HepG2 (cell line): ENCODE measurements at regions not wholly inside any gene's neighbourhood (a gene's known extent, or its start where the extent isn't known, plus 50 kb on each side); places are given as distances from the start of the nearest gene placed in this dataset.

Source experiments
- ATAC-seq: fragments of 200-7000 bp; cut with Tn5 transposase; 3 replicates; pipeline ENCODE4 v1.9.1; 2020; ENCODE audit warnings: mild to moderate bottlenecking, moderate library complexity
- BruUV-seq: library from RNA; stranded (reverse); fragments of 400-500 nt; replicated peaks from 2 replicates; lab custom pipeline; 2021; lab: Mats Ljungman, UMichigan
- CTCF ChIA-PET: fragments of 300-600 bp; formaldehyde crosslinking; extraction: SDS; loops from one replicate; lab custom pipeline; 2021; ENCODE audit warnings: low total read pairs, inconsistent platforms, low intra/inter-chr PET ratio; lab: Yijun Ruan, JAX
- POLR2A ChIA-PET: fragments of 350-600 bp; sonication (Branson Sonifier 250); formaldehyde crosslinking; loops from one replicate; lab custom pipeline; 2020; ENCODE audit warnings: antibody characterized with exemption, inconsistent platforms; lab: Yijun Ruan, JAX
- DNase-seq: peaks from one replicate; pipeline ENCODE4 v3.0.0-alpha.2; 2015; ENCODE audit warnings: low spot score
- FAIRE-seq: peaks from 3 replicates; lab custom pipeline; 2011; peaks lifted over from hg19 to GRCh38; lab: Jason Lieb, UNC
- H2AFZ ChIP-seq: one replicate; pipeline ENCODE4 v1.6.1; 2011; ENCODE audit warnings: low read length, inconsistent platforms
- H3K27ac ChIP-seq: fragments of 300-600 bp; 3 replicates; pipeline ENCODE4 v1.8.0; 2011; ENCODE audit warnings: mixed run types, mild to moderate bottlenecking, mixed read lengths, low read length, inconsistent platforms; ENCODE audit not compliant: insufficient read depth; ENCODE audit errors: extremely low read length
- H3K27me3 ChIP-seq, 2 experiments: fragments of 200-600 bp in 1 of 2; 2 replicates in 1 of 2; 3 replicates in 1 of 2; pipeline versions ENCODE4 v1.6.0 to v1.8.0; 2011; ENCODE audit warnings: low read length in 2 of 2, mild to moderate bottlenecking in 2 of 2, moderate library complexity in 2 of 2, inconsistent platforms in 1 of 2; ENCODE audit not compliant: insufficient read depth in 2 of 2, control insufficient read depth in 1 of 2
- H3K36me3 ChIP-seq, 2 experiments: fragments of 200-600 bp in 1 of 2; replicated peaks in 1 of 2; 2 replicates in 1 of 2; 3 replicates in 1 of 2; pipeline versions ENCODE4 v1.5.1 to v1.8.0; 2011; ENCODE audit warnings: low read length in 2 of 2, inconsistent platforms in 1 of 2; ENCODE audit not compliant: insufficient read depth in 2 of 2, control insufficient read depth in 1 of 2
- H3K4me1 ChIP-seq: 2 replicates; pipeline ENCODE4 v1.5.1; 2012; ENCODE audit warnings: low read length, inconsistent platforms; ENCODE audit not compliant: insufficient read depth
- H3K4me2 ChIP-seq: 2 replicates; pipeline ENCODE4 v1.6.0; 2011; ENCODE audit warnings: low read depth, low read length, inconsistent platforms
- H3K4me3 ChIP-seq, 3 experiments: fragments of 200-600 bp in 1 of 3; sonication (generic), shearing (Covaris generic) in 1 of 3; replicated peaks in 1 of 3; 2 replicates each; pipeline ENCODE4 v1.5.1; 2011 to 2016; ENCODE audit warnings: low read length in 3 of 3, inconsistent platforms in 2 of 3, low read depth in 2 of 3, mild to moderate bottlenecking in 2 of 3, control low read depth in 1 of 3, mixed read lengths in 1 of 3; ENCODE audit not compliant: insufficient read depth in 1 of 3
- H3K79me2 ChIP-seq: one replicate; pipeline ENCODE4 v1.6.1; 2011; ENCODE audit warnings: low read length, inconsistent platforms; ENCODE audit not compliant: insufficient read depth
- H3K9ac ChIP-seq: 2 replicates; pipeline ENCODE4 v1.6.0; 2011; ENCODE audit warnings: mild to moderate bottlenecking, low read depth, low read length, inconsistent platforms; ENCODE audit not compliant: insufficient read depth
- H3K9me3 ChIP-seq: 2 replicates; pipeline ENCODE4 v1.5.1; 2012; ENCODE audit warnings: mild to moderate bottlenecking, low read length
- H4K20me1 ChIP-seq: 2 replicates; pipeline ENCODE4 v1.6.0; 2011; ENCODE audit warnings: inconsistent platforms, mild to moderate bottlenecking, low read length, moderate library complexity; ENCODE audit not compliant: insufficient read depth
- GATAD2A ChIP-seq: IDR thresholded peaks from 2 replicates; pipeline ENCODE4 v1.6.1; 2016
- HMGXB3 ChIP-seq: sonication (generic); formaldehyde crosslinking; IDR thresholded peaks from 2 replicates; pipeline ENCODE4 v1.4.0; 2020; ENCODE audit warnings: missing genetic modification reagents, borderline replicate concordance
- HOXA5 ChIP-seq: sonication (generic); formaldehyde crosslinking; IDR thresholded peaks from 2 replicates; pipeline ENCODE4 v1.4.0; 2020; ENCODE audit warnings: missing genetic modification reagents
- MNT ChIP-seq: fragments of 450-650 bp; IDR thresholded peaks from 2 replicates; pipeline ENCODE4 v1.6.1; 2016
- NRL ChIP-seq: sonication (generic); formaldehyde crosslinking; IDR thresholded peaks from 2 replicates; pipeline ENCODE4 v1.5.0; 2020; ENCODE audit warnings: missing genetic modification reagents, mild to moderate bottlenecking, moderate library complexity, borderline replicate concordance
- REXO4 ChIP-seq: sonication (generic); formaldehyde crosslinking; IDR thresholded peaks from 2 replicates; pipeline ENCODE4 v1.8.0; 2022; ENCODE audit warnings: missing genetic modification reagents, mild to moderate bottlenecking, borderline replicate concordance
- ZC3H4 ChIP-seq: sonication (generic); formaldehyde crosslinking; IDR thresholded peaks from 2 replicates; pipeline ENCODE4 v1.4.0; 2020; ENCODE audit warnings: missing genetic modification reagents, borderline replicate concordance
- ZNF501 ChIP-seq: sonication (generic); formaldehyde crosslinking; IDR thresholded peaks from 2 replicates; pipeline ENCODE4 v1.5.1; 2020; ENCODE audit warnings: mild to moderate bottlenecking, moderate library complexity, missing genetic modification reagents
- ZNF614 ChIP-seq: IDR thresholded peaks from 2 replicates; pipeline ENCODE4 v1.6.1; 2018; ENCODE audit warnings: missing biosample characterization, missing genetic modification reagents, inconsistent platforms, borderline replicate concordance
- ZNF615 ChIP-seq: sonication (generic); formaldehyde crosslinking; IDR thresholded peaks from 2 replicates; pipeline ENCODE4 v1.5.0; 2020; ENCODE audit warnings: mild to moderate bottlenecking, missing genetic modification reagents, borderline replicate concordance
- ZNF704 ChIP-seq: sonication (generic); formaldehyde crosslinking; IDR thresholded peaks from 2 replicates; pipeline ENCODE4 v1.8.1; 2023; ENCODE audit warnings: mild to moderate bottlenecking, inconsistent platforms, moderate library complexity, missing genetic modification reagents, borderline replicate concordance
- ZNF710 ChIP-seq: sonication (generic); formaldehyde crosslinking; IDR thresholded peaks from 2 replicates; pipeline ENCODE4 v1.5.0; 2020; ENCODE audit warnings: mild to moderate bottlenecking, missing genetic modification reagents, borderline replicate concordance
- ZNF850 ChIP-seq: sonication (generic); formaldehyde crosslinking; conservative IDR thresholded peaks from 2 replicates; pipeline ENCODE4 v1.9.0; 2021; ENCODE audit warnings: mild to moderate bottlenecking, missing genetic modification reagents
- ZSCAN22 ChIP-seq: sonication (generic); formaldehyde crosslinking; IDR thresholded peaks from 2 replicates; pipeline ENCODE4 v1.4.0; 2020; ENCODE audit warnings: mild to moderate bottlenecking, missing genetic modification reagents
- ZSCAN25 ChIP-seq: sonication (generic); formaldehyde crosslinking; IDR thresholded peaks from 2 replicates; pipeline ENCODE4 v1.8.0; 2022; ENCODE audit warnings: mild to moderate bottlenecking, missing genetic modification reagents
- WGBS: methylation state at CpG from one replicate; pipeline ENCODE4 v1.1.6; 2017; ENCODE audit warnings: low lambda C conversion rate; 5-methylcytosine and 5-hydroxymethylcytosine counted together
- in situ Hi-C: cut with HindIII; loops from 2 replicates; pipeline ENCODE4 v1.10.0; 2017; ENCODE audit warnings: low pct_unique_long_range_greater_than_20kb; ENCODE audit not compliant: extremely low pct_ligation_motif_present
- intact Hi-C: fragments of 100-400 bp; cut with micrococcal nuclease; formaldehyde crosslinking; loops from one replicate; pipeline ENCODE4 v1.10.0; 2022; ENCODE audit not compliant: unreplicated experiment

- no peak for TF ChIP-seq HMGXB3 (CRISPR knock-in tag)
Measured at GRCh38 chr13:23067129-23067528, 113.7 kb upstream of the SGCG start (continued).

GRCh38 chr13:23069566-23069965, 111.2 kb upstream of the SGCG start:
- H2AFZ ChIP-seq, result no peak overlapping the region
- intact Hi-C loops, result no loop called here
- H3K4me3 ChIP-seq, result no peak overlapping the region
- H3K27me3 ChIP-seq, result no peaks in the 10 kb centered on the region
- FAIRE-seq (no peak), ATAC-seq (no peak), DNase-seq (no peak)
- no peaks in the 10 kb centered on the region for H3K36me3 ChIP-seq
- no TSS peak for BruUV-seq
- POLR2A ChIA-PET, result no interaction called here
- in situ Hi-C loops, result no loop called here
- no peak overlapping the region for H3K27ac ChIP-seq
- no peaks in the 10 kb centered on the region for H3K79me2 ChIP-seq
- H3K4me1 ChIP-seq, result no peaks in the 10 kb centered on the region
- CTCF ChIA-PET, result no interaction called here
- no peak overlapping the region for H3K9ac ChIP-seq
- H4K20me1 ChIP-seq, result no peaks in the 10 kb centered on the region
- WGBS, result 0% methylated on average over 1 of the region's 1 CpG
- no peaks in the 10 kb centered on the region for H3K9me3 ChIP-seq
- H3K4me2 ChIP-seq, result no peak overlapping the region
- TF ChIP-seq NRL (CRISPR knock-in tag) (no peak), ZNF704 (no peak), HOXA5 (CRISPR knock-in tag) (no peak), ZNF615 (CRISPR knock-in tag) (no peak), MNT (no peak), ZNF710 (CRISPR knock-in tag) (no peak), ZNF850 (CRISPR knock-in tag) (no peak), GATAD2A (CRISPR knock-in tag) (no peak), ZSCAN25 (CRISPR knock-in tag) (no peak), REXO4 (CRISPR knock-in tag) (no peak), ZNF501 (CRISPR knock-in tag) (no peak), ZSCAN22 (CRISPR knock-in tag) (no peak), ZC3H4 (CRISPR knock-in tag) (no peak), ZNF614 (no peak)
